Astrocyte of the cerebellum (primary cell): ENCODE measurements at regions not wholly inside any gene's neighbourhood (a gene's known extent, or its start where the extent isn't known, plus 50 kb on each side); places are given as distances from the start of the nearest gene placed in this dataset.

ENCODE experiments used
- DNase-seq: peaks from one replicate; pipeline ENCODE4 v3.0.0-alpha.2; 2011; ENCODE audit warnings: low read depth
- H3K4me3 ChIP-seq: 2 replicates; pipeline ENCODE4 v1.5.1; 2011; ENCODE audit warnings: mild to moderate bottlenecking, low read depth, low read length, moderate library complexity
- CTCF ChIP-seq: IDR thresholded peaks from 2 replicates; pipeline ENCODE4 v1.5.1; 2012; ENCODE audit warnings: low read length, low read depth, moderate library complexity, mild to moderate bottlenecking; ENCODE audit errors: missing control alignments
- in situ Hi-C: cut with HindIII; loops from 2 replicates; pipeline ENCODE4 v1.10.0; 2017; ENCODE audit warnings: low sequenced_read_pairs

GRCh38 chr7:115357703-115357999 lies 435.8 kb downstream of the MDFIC start:
- DNase-seq, result no peak
- no peak for TF ChIP-seq CTCF
- no peak overlapping the region for H3K4me3 ChIP-seq
- in situ Hi-C loops, result no loop called here

DNA sequence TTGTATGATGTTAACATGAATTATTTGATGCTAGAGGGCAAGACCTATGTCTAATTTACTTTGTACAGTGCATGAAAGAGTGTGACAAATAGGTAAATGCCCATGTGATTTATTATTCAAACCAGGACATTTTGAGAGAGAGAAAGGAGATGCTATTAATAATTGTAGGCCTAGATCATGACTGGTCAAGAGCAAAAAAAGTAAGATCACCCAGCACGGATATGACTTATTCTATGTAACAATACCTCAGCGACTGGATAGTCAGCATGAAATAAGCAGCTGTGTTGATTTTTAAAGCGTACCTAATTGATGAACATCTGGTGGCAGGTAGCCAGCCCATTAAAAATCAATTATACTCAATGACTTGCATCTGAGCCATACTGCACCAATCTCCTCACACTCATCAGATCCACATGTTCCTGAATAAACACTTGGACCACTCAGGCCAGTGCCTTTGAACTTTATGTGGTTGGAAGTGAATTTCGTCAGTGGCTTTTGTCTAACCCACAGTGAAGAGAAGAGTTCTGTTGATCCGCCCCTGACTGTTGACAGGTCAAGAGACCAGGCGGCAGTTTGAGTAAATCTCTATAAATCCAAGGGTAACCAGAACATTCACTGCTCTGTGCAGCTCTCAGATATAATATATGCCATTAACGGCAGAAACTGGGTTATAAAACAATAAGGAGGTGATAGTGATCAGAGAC lies 435.3 kb downstream of the MDFIC start:
- DNase-seq, result no peak
- TF ChIP-seq CTCF, result no peak
- in situ Hi-C loops, result no loop called here

GRCh38 chr7:115356139-115356746 lies 434.3 kb downstream of the MDFIC start:
- TF ChIP-seq CTCF, result peak; percentile 52
- DNase-seq, result no peak
- no peak overlapping the region for H3K4me3 ChIP-seq
- in situ Hi-C loops, result no loop called here

More for the DNA sequence above, 435.3 kb downstream of the MDFIC start:
- no peak overlapping the region for H3K4me3 ChIP-seq

DNA sequence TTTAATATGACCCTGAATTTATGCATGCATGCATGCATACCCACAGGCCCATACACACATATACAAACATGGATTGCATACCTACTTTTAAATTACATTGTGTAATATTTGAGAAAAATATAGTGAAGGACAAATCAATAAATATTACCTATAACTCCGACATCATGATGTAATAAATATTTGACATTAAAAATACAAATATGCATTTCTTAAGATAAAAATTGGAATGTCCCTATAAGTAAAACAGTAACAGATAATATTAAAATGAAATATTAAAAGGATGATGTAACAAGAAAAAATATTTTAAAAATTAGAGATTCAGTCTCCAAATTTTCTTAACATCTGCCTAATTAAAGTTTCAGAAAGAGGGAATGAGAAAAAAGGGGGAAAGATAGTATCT lies 433.0 kb downstream of the MDFIC start:
- TF ChIP-seq CTCF, result no peak
- in situ Hi-C loops, result no loop called here
- no peak for DNase-seq
- H3K4me3 ChIP-seq, result no peak overlapping the region

GRCh38 chr7:115352375-115352774 lies 430.5 kb downstream of the MDFIC start:
- DNase-seq, result no peak
- TF ChIP-seq CTCF, result no peak
- in situ Hi-C loops, result no loop called here
- H3K4me3 ChIP-seq, result no peak overlapping the region

DNA sequence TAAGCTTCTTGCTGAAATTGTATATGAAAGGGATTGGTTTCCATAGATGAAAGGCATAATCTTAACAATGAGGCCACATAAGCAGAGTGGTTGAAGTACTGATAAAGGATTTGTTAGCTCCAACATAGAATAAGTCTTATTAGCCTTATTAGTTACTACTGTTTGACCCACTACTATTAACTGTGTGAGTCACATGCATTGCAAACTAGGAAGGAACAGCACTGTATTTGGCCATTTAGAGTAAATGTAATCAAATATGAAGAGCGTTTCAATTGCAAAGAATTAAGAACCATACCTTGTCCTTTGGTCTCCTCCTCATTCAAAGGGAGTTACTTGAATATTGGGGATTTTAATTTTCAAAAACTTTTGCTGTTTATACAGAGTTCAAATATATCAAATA lies 428.9 kb downstream of the MDFIC start:
- DNase-seq, result no peak
- H3K4me3 ChIP-seq, result no peak overlapping the region
- TF ChIP-seq CTCF, result no peak
- in situ Hi-C loops, result no loop called here
